ENCODE measurements at regions not wholly inside any gene's neighbourhood (a gene's known extent, or its start where the extent isn't known, plus 50 kb on each side); places are given as distances from the start of the nearest gene placed in this dataset.
"Not testable (repeated sequence)": the region's sequence is repeated elsewhere in the genome, so short reads cannot be mapped to it uniquely, and the experiment has no call there.

DNA sequence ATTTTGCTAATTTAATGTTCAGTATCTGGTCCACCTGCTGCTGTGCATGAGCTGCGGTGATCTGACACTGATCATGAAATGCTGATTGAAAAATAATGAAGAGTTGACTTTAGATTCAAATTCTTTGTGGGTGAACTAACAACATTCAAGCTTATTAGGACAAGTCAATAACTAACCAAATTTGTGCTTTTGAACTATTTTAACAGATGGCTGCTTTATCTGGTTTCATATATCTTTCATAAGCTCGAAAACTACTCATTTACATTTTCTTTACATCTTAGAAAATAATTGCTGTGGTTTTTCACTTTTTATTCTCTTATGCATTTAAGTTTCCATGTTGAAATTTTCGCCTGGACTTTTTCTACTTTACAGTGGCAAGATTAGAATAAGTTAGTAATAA, 274.8 kb upstream of the CCNG1 start:
- no peak overlapping the region for H3K27ac ChIP-seq (ENCODE audit: low read length)
- 58% methylated on average over 3 of the region's 3 CpGs for WGBS
- ATAC-seq (no peak), DNase-seq (no peak)
- H3K4me3 ChIP-seq (ENCODE audit: low read length), result no peak overlapping the region
- H3K4me1 ChIP-seq (ENCODE audit: control insufficient read depth, insufficient read depth, low read length), result no peaks in the 10 kb centered on the region
- intact Hi-C loops (cut with DNase I), result no loop called here
- no peaks in the 10 kb centered on the region for H3K27me3 ChIP-seq (ENCODE audit: control insufficient read depth, insufficient read depth)
- H3K9me3 ChIP-seq (ENCODE audit: control insufficient read depth, low read length), result no peaks in the 10 kb centered on the region

DNA sequence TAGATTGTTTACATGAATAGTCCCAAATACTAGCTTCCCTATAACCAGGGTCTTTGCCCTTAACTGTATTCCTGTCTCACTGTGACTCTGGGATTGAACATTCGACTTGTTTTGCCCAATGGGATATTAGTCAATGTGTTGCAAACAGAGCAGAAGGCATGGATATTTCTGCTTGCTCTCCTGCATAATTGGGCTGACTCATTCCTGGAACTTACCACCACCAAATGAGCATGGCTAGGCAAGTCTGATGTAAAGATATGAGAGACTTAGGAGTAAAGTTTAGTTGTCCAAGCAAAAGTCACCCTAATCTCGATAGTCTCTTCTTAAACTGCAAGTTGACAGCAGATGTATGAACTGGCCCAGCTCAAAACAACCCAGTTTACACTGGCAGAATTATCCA, 273.5 kb upstream of the CCNG1 start:
- no peak for ATAC-seq
- intact Hi-C loops (cut with DNase I), result no loop called here

DNA sequence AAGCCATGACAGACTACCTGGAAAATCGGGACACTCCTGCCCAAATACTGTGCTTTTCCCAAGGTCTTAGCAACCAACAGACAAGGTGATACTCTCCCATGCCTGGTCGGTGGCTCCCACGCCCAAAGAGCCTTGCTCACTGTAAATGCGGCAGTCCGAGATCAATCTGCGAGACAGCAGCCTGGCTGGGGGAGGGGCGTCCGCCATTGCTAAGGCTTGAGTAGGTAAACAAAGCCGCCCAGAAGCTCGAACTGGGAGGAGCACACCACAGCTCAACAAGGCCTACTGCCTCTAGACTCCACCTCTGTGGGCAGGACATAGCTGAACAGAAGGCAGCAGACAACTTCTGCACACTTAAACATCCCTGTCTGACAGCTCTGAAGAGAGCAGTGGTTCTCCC, 272.1 kb upstream of the CCNG1 start:
- DNase-seq (no peak), ATAC-seq (no peak)
- H3K27ac ChIP-seq (ENCODE audit: low read length), result no peak overlapping the region
- H3K4me1 ChIP-seq (ENCODE audit: control insufficient read depth, insufficient read depth, low read length), result no peaks in the 10 kb centered on the region
- intact Hi-C loops (cut with DNase I), result no loop called here
- WGBS, result 90% methylated on average over 10 of the region's 10 CpGs
- H3K27me3 ChIP-seq (ENCODE audit: control insufficient read depth, insufficient read depth), result no peaks in the 10 kb centered on the region
- H3K9me3 ChIP-seq (ENCODE audit: control insufficient read depth, low read length), result no peaks in the 10 kb centered on the region
- H3K4me3 ChIP-seq (ENCODE audit: low read length), result no peak overlapping the region

More for the DNA sequence above, 273.5 kb upstream of the CCNG1 start:
- Histone ChIP-seq H3K4me3 (ENCODE audit: low read length) (no peak overlapping the region), H3K9me3 (ENCODE audit: control insufficient read depth, low read length) (no peaks in the 10 kb centered on the region), H3K4me1 (ENCODE audit: control insufficient read depth, insufficient read depth, low read length) (no peaks in the 10 kb centered on the region), H3K27ac (ENCODE audit: low read length) (no peak overlapping the region), H3K27me3 (ENCODE audit: control insufficient read depth, insufficient read depth) (no peaks in the 10 kb centered on the region)
- 64% methylated on average over 2 of the region's 2 CpGs for WGBS
- DNase-seq, result no peak

DNA sequence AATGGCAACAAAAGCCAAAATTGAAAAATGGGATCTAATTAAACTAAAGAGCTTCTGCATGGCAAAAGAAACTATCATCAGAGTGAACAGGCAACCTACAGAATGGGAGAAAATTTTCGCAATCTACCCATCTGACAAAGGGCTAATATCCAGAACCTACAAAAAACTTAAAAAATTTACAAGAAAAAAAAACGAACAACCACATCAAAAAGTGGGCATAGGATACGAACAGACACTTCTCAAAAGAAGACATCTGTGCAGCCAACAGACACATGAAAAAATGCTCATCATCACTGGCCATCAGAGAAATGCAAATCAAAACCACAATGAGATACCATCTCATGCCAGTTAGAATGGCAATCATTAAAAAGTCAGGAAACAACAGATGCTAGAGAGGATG, 267.2 kb upstream of the CCNG1 start:
- H3K27ac ChIP-seq (ENCODE audit: low read length); ATAC-seq; H3K27me3 ChIP-seq (ENCODE audit: control insufficient read depth, insufficient read depth); intact Hi-C loops (cut with DNase I); H3K4me3 ChIP-seq (ENCODE audit: low read length); H3K9me3 ChIP-seq (ENCODE audit: control insufficient read depth, low read length); DNase-seq; H3K4me1 ChIP-seq (ENCODE audit: control insufficient read depth, insufficient read depth, low read length): not testable (repeated sequence)
- 68% methylated on average over 3 of the region's 3 CpGs for WGBS

DNA sequence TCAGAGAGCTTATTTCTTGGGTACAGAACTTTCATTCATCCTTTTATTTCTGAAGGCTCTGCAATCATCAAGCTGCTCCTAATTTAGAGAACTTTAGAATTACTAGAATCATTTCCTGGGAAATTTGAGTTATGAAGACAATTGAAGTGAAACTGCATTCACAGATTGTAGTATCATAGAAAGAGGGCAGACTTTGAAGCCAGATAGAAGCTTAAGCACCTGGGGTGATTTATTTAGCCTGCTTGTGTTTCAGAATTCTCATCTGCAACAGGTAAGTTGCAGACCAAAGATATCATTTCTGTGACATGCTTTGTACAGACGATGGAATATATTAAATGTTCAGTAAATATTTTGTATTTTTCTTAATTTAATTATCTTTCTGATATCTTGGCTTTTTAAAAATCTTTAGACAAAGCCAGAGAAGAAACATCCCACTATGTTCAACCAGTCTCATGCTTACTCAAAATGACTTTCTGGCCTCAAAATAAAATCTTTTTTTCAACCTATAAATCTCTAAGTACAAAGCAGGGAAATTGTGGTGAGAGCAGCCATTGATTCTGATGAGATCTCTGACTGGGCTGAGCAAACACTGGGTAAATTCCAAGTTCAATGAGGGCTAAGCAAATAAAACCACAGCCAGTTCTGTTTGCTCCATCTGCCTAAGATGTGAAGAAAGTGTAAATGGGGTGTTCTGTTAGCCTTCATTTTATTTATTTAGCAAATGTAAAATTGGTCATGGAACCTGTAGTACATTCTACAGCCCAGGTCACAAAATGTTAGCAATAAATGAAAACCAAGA, 264.7 kb upstream of the CCNG1 start:
- DNase-seq (no peak), ATAC-seq (no peak)
- Histone ChIP-seq H3K4me3 (ENCODE audit: low read length) (no peak overlapping the region), H3K9me3 (ENCODE audit: control insufficient read depth, low read length) (no peaks in the 10 kb centered on the region), H3K4me1 (ENCODE audit: control insufficient read depth, insufficient read depth, low read length) (no peaks in the 10 kb centered on the region), H3K27ac (ENCODE audit: low read length) (no peak overlapping the region), H3K27me3 (ENCODE audit: control insufficient read depth, insufficient read depth) (no peaks in the 10 kb centered on the region)
- 47% methylated on average over 1 of the region's 1 CpG for WGBS
- intact Hi-C loops (cut with DNase I), result no loop called here

DNA sequence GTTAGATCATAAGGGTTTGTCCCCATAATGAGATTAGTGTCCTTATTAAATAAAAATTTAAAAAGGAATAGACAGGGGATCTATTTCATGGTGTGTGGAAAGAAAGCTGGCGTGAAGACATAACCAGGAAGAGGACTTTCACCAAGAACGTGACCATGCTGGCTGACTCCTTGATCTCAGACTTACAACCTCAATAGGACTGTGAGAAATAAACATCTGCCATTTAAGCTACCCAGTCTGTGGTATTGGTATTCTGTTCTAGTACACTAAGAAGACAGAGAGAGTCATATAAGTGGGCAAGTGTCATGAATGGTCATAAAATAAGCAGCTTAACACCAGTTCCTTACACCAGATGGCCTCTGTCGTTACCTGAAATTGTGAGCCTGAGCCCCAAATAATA, 259.4 kb upstream of the CCNG1 start:
- Histone ChIP-seq H3K9me3 (ENCODE audit: control insufficient read depth, low read length) (no peaks in the 10 kb centered on the region), H3K27me3 (ENCODE audit: control insufficient read depth, insufficient read depth) (no peaks in the 10 kb centered on the region), H3K4me3 (ENCODE audit: low read length) (no peak overlapping the region), H3K27ac (ENCODE audit: low read length) (no peak overlapping the region), H3K4me1 (ENCODE audit: control insufficient read depth, insufficient read depth, low read length) (no peaks in the 10 kb centered on the region)
- intact Hi-C loops (cut with DNase I), result no loop called here
- DNase-seq, result no peak
- no peak for ATAC-seq
- WGBS, result 65% methylated on average over 3 of the region's 3 CpGs

DNA sequence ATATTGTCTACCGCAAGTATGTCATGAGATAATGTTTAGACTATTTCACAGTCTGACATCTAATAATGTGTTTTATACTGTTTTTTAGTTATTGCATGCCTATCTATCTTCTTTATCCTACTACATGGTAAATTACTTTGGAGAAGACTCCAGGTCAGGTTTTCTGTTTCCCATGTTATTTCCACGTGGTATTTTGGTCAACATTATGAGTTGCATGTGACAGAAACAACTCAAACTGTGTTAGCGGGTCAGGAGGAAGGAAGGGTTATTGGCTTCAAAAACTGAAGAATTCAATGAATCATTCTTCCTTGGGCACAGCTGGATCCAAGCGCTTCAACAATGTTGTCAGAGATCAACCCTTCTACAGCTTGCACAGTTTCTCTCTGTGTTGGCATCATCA, 252.1 kb upstream of the CCNG1 start:
- Histone ChIP-seq H3K9me3 (ENCODE audit: control insufficient read depth, low read length) (no peaks in the 10 kb centered on the region), H3K4me3 (ENCODE audit: low read length) (no peak overlapping the region), H3K27ac (ENCODE audit: low read length) (no peak overlapping the region), H3K4me1 (ENCODE audit: control insufficient read depth, insufficient read depth, low read length) (no peaks in the 10 kb centered on the region), H3K27me3 (ENCODE audit: control insufficient read depth, insufficient read depth) (no peaks in the 10 kb centered on the region)
- WGBS, result 88% methylated on average over 4 of the region's 4 CpGs
- intact Hi-C loops (cut with DNase I), result no loop called here
- DNase-seq, result no peak
- no peak for ATAC-seq

DNA sequence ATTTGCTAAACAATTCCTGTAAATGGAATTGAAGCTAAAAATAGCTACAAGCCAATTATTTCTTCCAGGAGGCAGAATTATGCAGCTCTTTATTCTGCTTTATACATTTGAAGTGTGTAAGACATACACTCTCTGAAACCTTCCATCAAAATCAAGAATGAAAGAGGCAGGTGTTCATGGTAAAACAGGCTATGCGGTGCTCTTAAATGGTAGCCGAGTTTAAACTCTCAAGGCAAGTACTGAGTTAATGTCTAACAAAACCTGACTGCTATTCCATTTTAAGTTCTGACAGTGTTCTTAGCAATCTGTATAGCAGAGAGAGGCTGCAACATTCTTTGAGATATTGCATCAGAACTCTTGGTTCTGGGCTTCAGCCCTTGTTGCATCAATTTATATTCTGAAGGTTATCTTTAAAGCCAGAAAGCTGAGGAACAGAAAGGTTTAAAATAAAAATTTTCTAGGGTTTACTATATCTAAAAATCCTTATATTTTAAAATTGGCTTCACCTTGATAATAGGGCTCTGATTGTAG, 248.3 kb upstream of the CCNG1 start:
- no peak for DNase-seq
- 82% methylated on average over 2 of the region's 2 CpGs for WGBS
- Histone ChIP-seq H3K27me3 (ENCODE audit: control insufficient read depth, insufficient read depth) (no peaks in the 10 kb centered on the region), H3K27ac (ENCODE audit: low read length) (no peak overlapping the region), H3K4me1 (ENCODE audit: control insufficient read depth, insufficient read depth, low read length) (no peaks in the 10 kb centered on the region), H3K9me3 (ENCODE audit: control insufficient read depth, low read length) (no peaks in the 10 kb centered on the region), H3K4me3 (ENCODE audit: low read length) (no peak overlapping the region)
- intact Hi-C loops (cut with DNase I), result no loop called here
- no peak for ATAC-seq

DNA sequence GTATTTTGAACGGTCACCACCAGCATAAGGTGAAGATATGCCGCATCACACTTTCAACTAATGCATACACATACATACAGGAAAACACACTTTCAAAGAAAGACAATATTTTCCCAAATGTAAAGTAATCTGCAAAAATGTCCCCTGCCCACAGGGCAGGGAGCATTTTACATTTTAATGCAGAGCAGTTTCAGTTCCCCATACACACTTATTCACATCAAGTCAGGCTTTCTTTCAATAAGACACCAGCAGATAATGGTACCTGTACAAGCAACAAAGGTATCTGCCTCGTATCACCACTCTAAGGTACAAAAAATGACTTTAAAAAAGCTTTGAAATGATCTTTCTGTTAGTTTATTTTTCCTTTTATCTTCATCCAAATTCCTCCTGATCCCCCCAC, 247.1 kb upstream of the CCNG1 start:
- intact Hi-C loops (cut with DNase I), result no loop called here
- H3K27ac ChIP-seq (ENCODE audit: low read length), result no peak overlapping the region
- H3K4me3 ChIP-seq (ENCODE audit: low read length), result no peak overlapping the region
- H3K4me1 ChIP-seq (ENCODE audit: control insufficient read depth, insufficient read depth, low read length), result no peaks in the 10 kb centered on the region
- 72% methylated on average over 3 of the region's 3 CpGs for WGBS
- DNase-seq, result no peak
- no peaks in the 10 kb centered on the region for H3K27me3 ChIP-seq (ENCODE audit: control insufficient read depth, insufficient read depth)
- no peak for ATAC-seq
- no peaks in the 10 kb centered on the region for H3K9me3 ChIP-seq (ENCODE audit: control insufficient read depth, low read length)

DNA sequence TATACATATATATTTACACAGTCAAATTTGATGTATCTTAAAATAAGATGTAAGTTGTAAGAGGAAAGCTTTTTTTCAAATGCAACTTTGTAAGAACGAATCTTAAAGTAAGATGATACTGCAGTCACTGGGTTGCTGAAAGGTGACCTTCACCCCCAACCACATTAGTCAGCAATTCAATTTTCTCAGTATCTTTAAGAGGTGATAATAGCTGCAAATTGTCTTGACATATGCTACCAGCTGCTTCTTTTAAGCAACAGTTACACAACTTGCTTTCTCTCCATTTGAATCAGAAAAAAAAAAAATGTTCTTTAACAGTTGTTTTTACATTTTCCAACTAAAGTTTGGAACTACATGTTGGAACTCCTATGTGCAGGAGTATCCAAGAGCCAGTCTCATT, 246.6 kb upstream of the CCNG1 start:
- H3K4me3 ChIP-seq (ENCODE audit: low read length), result no peak overlapping the region
- intact Hi-C loops (cut with DNase I), result no loop called here
- no peaks in the 10 kb centered on the region for H3K4me1 ChIP-seq (ENCODE audit: control insufficient read depth, insufficient read depth, low read length)
- 27% methylated on average over 1 of the region's 1 CpG for WGBS
- H3K9me3 ChIP-seq (ENCODE audit: control insufficient read depth, low read length), result no peaks in the 10 kb centered on the region
- ATAC-seq (no peak), DNase-seq (no peak)
- H3K27me3 ChIP-seq (ENCODE audit: control insufficient read depth, insufficient read depth), result no peaks in the 10 kb centered on the region
- H3K27ac ChIP-seq (ENCODE audit: low read length), result no peak overlapping the region

DNA sequence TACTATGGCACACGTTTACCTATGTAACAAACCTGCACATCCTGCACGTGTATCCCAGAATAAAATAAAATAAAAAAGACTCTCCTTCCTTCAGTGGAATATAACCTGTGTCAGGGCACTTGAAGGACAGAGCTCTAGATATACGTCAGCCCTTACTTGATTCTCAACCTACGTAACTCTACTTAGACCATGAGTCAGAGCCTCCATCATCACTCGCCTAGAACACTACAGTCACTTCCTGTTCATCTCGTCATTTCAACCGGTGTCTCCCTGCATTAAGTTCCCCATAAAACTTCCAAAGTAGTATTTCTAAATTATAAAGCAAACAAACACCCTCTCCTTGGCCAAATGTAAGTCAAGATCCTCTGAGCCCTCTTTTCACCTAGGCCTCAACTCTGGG, 243.5 kb upstream of the CCNG1 start:
- WGBS, result 79% methylated on average over 7 of the region's 7 CpGs
- H3K9me3 ChIP-seq (ENCODE audit: control insufficient read depth, low read length), result no peaks in the 10 kb centered on the region
- H3K4me1 ChIP-seq (ENCODE audit: control insufficient read depth, insufficient read depth, low read length), result no peaks in the 10 kb centered on the region
- H3K4me3 ChIP-seq (ENCODE audit: low read length), result no peak overlapping the region
- H3K27ac ChIP-seq (ENCODE audit: low read length), result no peak overlapping the region
- intact Hi-C loops (cut with DNase I), result no loop called here
- ATAC-seq (no peak), DNase-seq (no peak)
- no peaks in the 10 kb centered on the region for H3K27me3 ChIP-seq (ENCODE audit: control insufficient read depth, insufficient read depth)

DNA sequence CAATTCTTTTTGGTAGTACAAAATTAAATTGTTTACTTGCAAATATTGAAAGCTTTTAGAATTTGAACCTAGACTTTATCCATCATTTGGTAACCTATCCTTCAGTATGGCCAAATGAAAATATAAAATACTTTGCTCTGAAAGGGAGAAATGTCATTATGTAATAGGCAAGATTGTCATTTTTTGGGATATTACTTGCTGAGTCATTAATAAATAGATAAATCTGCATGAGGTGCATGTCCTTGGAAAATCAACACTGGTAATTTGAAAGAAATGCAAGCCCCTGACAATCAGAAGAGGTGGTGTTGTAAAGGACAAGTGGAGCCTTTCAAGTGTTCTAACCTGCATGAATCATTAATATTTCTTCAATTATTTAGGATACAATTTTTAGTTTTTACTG, 231.8 kb upstream of the CCNG1 start:
- Histone ChIP-seq H3K27me3 (ENCODE audit: control insufficient read depth, insufficient read depth) (no peaks in the 10 kb centered on the region), H3K27ac (ENCODE audit: low read length) (no peak overlapping the region), H3K9me3 (ENCODE audit: control insufficient read depth, low read length) (no peaks in the 10 kb centered on the region), H3K4me3 (ENCODE audit: low read length) (no peak overlapping the region), H3K4me1 (ENCODE audit: control insufficient read depth, insufficient read depth, low read length) (no peaks in the 10 kb centered on the region)
- no peak for DNase-seq
- no peak for ATAC-seq
- intact Hi-C loops (cut with DNase I), result no loop called here
